ENCODE measurements at regions not wholly inside any gene's neighbourhood (a gene's known extent, or its start where the extent isn't known, plus 50 kb on each side); places are given as distances from the start of the nearest gene placed in this dataset.

DNA sequence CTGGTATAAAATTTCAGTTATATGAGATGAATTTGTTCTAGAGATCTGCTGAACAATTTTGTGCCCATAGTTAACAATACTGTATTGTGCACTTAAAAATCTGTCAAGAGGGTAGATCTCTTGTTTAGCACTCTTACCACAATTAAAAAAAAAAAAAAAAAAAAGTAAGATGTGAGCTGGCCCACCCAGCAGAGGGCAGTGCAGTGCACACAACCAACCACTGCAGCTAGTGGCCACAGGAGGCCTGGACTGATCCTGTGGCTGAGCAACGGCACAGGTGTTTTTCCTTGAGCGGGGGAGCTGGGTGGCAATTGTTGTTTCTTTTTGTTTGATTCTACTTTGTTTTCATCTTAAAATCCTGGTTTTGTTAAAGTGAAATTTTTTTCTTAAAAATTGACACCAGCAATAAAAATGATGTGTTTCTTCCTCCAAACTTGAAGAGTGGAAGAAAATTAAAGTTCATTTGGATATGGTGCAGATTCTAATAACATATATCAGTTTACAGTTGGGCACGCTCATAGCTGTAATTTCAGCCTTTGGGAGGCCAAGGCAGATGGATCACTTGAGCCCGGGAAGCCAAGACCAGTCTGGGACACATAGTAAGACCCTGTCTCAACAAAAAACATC, 171.1 kb upstream of the TBX20 start:
- in situ Hi-C loops (cut with MboI; ENCODE audit: low sequenced_read_pairs, unreplicated experiment), result no loop called here
- peak; percentile 65 for DNase-seq (ENCODE audit: low spot score)
- TF ChIP-seq CTCF (IDR thresholded peaks at IDR 0.05; ENCODE audit: borderline replicate concordance, control extremely low read depth, extremely low read depth, insufficient read depth, missing control alignments), result peak; percentile 68

DNA sequence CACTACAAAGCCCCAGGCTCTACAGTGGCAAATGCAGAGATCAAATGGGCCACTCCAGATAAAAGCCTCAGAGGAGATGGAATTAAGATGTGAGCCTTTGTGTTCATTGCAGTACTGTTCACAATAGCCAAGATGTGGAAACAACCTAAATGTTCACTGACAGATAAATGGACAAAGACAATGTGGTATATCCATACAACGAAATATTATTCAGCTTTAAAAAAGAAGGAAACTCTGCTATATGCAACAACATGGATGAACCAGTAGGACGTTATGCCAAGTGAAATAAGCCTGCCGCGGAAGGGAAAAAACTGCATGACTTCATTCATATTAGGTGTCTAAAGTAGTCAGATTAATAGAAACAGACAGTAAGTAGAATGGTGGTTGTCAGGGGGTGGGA, 170.5 kb upstream of the TBX20 start:
- in situ Hi-C loops (cut with MboI; ENCODE audit: low sequenced_read_pairs, unreplicated experiment), result no loop called here
- DNase-seq (ENCODE audit: low spot score), result no peak
- no peak for TF ChIP-seq CTCF (IDR thresholded peaks at IDR 0.05; ENCODE audit: borderline replicate concordance, control extremely low read depth, extremely low read depth, insufficient read depth, missing control alignments)

- no peak for DNase-seq (ENCODE audit: low spot score)
- no peak for TF ChIP-seq CTCF (IDR thresholded peaks at IDR 0.05; ENCODE audit: borderline replicate concordance, control extremely low read depth, extremely low read depth, insufficient read depth, missing control alignments)
- in situ Hi-C loops (cut with MboI; ENCODE audit: low sequenced_read_pairs, unreplicated experiment), result no loop called here
Measured at GRCh38 chr7:35422715-35423114, 168.8 kb upstream of the TBX20 start.

DNA sequence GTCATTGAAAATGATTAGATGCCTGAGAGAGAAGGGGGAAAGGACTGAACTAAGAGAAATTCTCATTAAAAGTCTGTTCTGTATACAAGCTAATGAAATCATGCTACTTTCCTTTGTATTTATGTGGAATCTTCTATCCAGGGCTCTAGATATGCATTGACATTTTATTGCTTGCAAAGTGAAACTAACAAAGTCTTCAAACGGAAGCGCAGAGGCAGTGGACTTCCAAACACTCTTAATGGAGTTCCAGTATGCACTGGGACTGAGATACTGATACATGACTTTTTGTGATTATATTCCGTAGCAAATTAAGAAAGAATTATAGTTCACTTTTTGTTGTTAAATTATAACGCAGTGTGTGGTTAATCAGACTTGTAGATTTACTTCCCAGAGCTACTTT, 166.8 kb upstream of the TBX20 start:
- no peak for TF ChIP-seq CTCF (IDR thresholded peaks at IDR 0.05; ENCODE audit: borderline replicate concordance, control extremely low read depth, extremely low read depth, insufficient read depth, missing control alignments)
- in situ Hi-C loops (cut with MboI; ENCODE audit: low sequenced_read_pairs, unreplicated experiment), result no loop called here
- no peak for DNase-seq (ENCODE audit: low spot score)

GRCh38 chr7:35419391-35419755, 165.5 kb upstream of the TBX20 start:
- TF ChIP-seq CTCF (IDR thresholded peaks at IDR 0.05; ENCODE audit: borderline replicate concordance, control extremely low read depth, extremely low read depth, insufficient read depth, missing control alignments), result no peak
- DNase-seq (ENCODE audit: low spot score), result no peak
- in situ Hi-C loops (cut with MboI; ENCODE audit: low sequenced_read_pairs, unreplicated experiment), result no loop called here

- in situ Hi-C loops (cut with MboI; ENCODE audit: low sequenced_read_pairs, unreplicated experiment), result no loop called here
- DNase-seq (ENCODE audit: low spot score), result no peak
- no peak for TF ChIP-seq CTCF (IDR thresholded peaks at IDR 0.05; ENCODE audit: borderline replicate concordance, control extremely low read depth, extremely low read depth, insufficient read depth, missing control alignments)
Measured at GRCh38 chr7:35418716-35419390, 165.0 kb upstream of the TBX20 start.

All from GM13976 (cell line).